OCI-M2 (cell line): ENCODE measurements at regions not wholly inside any gene's neighbourhood (a gene's known extent, or its start where the extent isn't known, plus 50 kb on each side); places are given as distances from the start of the nearest gene placed in this dataset.

Experiments used
- DNase-seq: peaks from one replicate; lab custom pipeline; 2025; ENCODE audit not compliant: unreplicated experiment; lab: John Stamatoyannopoulos, UW

DNA sequence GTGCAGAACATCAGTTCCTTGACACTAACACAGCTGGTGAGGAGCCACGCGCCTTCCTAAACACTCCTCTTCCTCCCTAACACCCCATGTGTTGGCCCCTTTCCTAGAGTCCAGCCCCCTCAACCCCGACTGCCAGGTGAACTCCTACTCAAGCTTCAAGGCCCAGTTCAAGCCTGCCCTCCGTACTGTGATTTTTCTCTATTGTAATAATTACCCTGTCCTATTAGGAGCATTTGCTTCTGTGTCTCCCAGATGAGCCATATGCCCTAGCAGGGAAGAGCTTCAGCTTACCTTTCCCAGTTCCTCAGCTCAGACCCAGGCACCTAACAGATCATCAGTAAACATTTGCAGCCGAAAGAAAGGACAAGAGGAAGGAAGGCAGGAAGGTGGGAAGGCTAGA, 130.6 kb upstream of the SALL3 start:
- DNase-seq: no peak

- DNase-seq: no peak
Observed at GRCh38 chr18:78849458-78849857, 130.2 kb upstream of the SALL3 start.

- DNase-seq: no peak
Observed at GRCh38 chr18:78853341-78853740, 126.3 kb upstream of the SALL3 start.

GRCh38 chr18:78855188-78855587, 124.4 kb upstream of the SALL3 start:
- DNase-seq: no peak

DNA sequence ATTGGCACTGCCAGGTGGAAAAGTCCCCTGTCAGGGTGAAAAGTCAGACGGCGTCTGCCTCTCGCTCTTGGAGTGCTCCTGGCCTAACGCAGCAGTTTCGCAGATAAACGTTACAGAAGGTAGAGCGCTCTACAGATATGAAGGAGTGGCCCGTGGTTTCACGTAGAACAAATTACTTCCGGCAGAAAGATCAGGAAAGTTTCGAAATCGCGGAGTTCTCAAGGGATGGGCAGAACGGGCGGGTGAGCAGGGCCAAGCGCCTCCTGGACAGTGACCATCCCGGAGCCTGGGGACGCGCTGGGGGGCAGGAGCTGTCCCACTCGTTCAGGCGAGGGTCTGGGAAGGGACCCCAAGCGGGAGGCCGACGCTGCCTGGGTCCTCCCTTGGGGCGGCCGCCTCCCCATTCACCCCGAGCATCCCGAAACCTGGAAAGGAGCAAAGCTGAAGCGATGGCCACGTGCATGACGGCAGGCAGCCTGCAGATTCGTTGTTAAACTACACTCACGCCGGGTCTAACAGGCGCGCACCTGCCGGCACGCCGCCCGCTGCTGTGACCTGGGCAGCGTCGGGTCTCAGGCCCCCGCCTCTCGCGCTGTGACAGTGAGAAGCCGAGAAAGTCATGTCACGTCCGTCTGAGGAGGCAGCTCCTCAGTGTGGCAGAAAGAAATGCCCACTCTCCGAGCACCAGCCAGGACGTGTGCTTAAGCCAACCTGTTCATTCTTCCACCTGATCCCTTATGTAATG, 122.9 kb upstream of the SALL3 start:
- DNase-seq: no peak

GRCh38 chr18:78857314-78858150, 122.1 kb upstream of the SALL3 start:
- DNase-seq: no peak

DNA sequence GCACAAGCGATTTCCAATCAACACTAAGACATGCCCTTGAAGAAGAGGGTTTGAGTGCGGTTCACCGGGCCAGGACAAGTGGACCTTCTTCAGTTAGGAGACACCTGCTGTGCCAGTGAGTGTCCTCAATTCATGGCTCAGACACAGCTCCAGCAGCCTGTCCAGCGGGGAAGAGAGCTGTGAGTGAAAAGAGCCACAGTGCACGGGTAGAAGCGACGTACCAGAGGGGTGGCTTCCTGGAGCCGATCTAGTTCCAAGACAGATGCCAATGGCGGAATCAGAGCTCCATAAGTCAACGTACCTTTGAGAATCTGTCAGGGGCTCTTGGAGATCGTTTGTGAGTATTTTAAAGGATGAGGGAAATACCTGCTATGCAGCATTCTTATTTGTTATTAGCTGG, 119.9 kb upstream of the SALL3 start:
- DNase-seq: no peak

DNA sequence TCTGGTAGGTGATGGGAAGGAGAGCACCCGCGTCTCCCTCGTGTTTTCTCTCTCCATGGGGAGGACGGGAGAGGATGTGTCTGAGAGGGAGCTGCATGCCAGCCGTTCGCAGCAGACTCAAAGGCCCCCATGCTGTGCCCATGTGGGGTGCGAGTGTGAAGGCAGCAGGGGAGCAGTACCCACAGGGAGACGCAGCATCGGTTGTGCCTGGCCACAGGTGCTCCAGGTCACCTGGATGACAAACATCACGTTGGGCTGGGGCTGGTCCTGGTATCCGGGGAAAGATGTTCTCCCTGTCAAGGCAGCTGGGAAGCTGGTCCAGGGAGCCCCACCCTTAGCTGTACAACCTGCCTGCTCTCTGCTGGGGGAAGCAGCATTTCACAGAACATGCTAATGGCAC, 119.5 kb upstream of the SALL3 start:
- no peak for DNase-seq

GRCh38 chr18:78861116-78861515, 118.5 kb upstream of the SALL3 start:
- DNase-seq: no peak

DNA sequence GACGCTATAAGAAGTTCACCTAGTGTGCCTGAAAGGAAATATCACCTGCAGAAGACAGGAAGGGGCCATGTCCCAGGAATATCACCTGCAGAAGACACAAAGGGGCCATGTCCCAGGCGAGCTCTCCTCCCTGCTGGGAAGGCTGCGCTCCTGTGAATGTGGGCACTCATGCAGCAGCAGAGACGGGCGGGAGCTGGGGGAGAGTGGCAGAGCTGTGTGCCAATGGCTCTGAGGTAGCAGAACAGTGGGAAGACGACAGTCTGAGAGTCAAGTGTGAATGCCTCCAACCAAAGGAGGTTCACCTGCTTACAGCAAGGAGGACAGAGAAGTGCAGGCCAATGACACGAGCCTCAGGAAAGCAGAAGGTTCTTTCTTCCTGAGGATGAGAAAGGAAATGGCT, 117.9 kb upstream of the SALL3 start:
- no peak for DNase-seq

- no peak for DNase-seq
Observed at GRCh38 chr18:78862395-78862794, 117.2 kb upstream of the SALL3 start.

GRCh38 chr18:78865056-78865598, 114.5 kb upstream of the SALL3 start:
- no peak for DNase-seq

GRCh38 chr18:78865771-78866310, 113.8 kb upstream of the SALL3 start:
- no peak for DNase-seq

- no peak for DNase-seq
Observed at GRCh38 chr18:78867131-78867530, 112.5 kb upstream of the SALL3 start.

GRCh38 chr18:78868330-78869316, 111.0 kb upstream of the SALL3 start:
- DNase-seq: no peak

GRCh38 chr18:78871618-78872017, 108.0 kb upstream of the SALL3 start:
- no peak for DNase-seq

DNA sequence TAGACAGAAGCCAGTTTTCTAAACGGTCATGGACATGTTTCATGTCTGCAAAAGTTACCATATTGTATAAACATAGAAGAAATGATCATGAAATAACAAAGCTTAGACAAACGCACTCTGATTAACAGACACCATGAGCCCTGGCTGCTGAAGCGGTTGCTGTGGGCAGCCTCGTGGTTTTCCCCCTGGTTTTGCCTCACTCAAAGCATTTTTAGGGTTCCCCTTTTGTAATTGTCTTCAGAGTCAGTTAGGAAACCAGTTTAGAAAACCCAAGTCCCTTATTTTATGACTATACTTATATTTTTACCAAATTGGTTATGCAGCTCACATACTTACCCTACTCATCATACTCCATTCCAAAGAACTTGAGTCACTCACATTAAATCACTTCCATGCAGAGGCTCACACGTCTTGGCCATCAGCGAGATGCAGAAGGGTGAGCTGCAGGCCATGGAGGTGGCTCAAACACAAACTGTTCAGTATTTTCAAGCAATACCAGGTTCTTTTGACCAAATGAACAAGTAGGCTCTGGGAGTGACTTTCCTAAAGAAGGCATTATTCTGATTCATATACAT, 105.6 kb upstream of the SALL3 start:
- DNase-seq: no peak

GRCh38 chr18:78875016-78875777, 104.4 kb upstream of the SALL3 start:
- no peak for DNase-seq

DNA sequence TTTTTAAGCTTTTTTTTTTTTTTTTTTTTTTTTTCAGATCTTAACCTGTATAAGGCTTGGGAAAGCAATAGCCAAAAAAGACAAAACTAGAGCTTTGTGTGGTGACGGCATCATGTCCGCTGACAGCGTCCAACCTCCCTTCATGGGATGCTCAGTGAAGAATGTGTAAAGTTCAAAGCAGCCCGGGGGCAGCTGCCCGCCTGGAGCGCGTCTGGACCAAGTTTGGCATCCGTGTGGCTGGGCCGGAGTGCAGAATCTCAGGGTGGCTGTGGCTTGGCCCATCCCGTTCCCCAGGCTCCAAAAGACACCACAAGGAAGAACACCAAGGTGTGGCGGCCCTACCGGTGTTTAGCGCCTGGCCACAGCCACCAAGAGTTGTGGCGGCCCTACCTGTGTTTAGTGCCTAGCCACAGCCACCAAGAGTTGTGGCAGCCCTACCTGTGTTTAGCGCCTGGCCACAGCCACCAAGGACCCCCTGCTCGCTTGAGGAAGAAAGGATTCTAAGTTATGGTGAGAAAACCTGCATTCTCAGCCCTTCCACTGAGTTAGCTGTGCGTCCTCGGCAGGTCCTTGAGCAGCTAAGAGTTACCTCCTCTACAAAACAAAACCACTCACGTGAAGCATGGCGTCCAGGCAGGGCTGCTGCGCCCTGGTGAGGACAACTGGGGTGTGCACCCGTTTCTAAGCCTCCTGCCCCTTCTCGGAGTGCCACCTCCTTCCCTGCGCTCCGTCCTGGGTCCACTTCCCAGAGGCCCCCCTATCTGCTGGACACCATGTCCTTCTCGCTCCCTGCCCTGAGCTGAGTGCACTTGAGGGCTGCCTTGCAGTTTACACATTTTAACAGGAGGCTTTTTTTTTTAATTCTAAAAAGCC, 103.6 kb upstream of the SALL3 start:
- no peak for DNase-seq
